ENCODE measurements at regions not wholly inside any gene's neighbourhood (a gene's known extent, or its start where the extent isn't known, plus 50 kb on each side); places are given as distances from the start of the nearest gene placed in this dataset.

DNA sequence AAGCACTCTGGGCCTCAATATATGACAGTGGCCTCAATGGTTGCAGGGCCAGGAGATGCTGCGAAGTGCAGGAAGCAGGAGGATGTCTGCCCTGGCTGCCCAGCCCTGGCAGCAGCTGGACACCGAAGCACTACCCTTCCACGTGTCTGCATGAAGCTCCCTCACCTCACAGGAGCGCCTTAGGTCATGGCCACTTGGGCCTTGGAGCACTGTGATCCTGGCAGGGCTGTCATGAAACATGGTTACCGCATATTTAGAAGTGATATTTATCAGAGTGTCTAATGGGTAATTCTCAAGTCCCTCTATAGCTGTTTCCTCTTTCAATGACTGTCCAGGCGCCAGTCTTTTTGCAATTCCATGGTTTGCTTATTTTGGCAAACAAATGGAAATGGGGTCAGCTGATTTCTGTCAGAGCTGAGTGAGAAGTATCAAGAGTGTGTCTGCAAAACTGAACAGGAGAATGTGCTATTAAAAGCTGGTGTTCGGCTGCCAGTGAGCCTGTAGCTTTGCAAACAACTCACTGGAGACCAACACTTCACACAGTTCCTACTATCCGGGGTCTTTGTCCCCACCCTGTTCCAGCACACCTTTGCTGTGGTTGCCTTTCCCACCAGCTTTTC, 285.9 kb downstream of the KIF4B start:
- no peak for DNase-seq

DNA sequence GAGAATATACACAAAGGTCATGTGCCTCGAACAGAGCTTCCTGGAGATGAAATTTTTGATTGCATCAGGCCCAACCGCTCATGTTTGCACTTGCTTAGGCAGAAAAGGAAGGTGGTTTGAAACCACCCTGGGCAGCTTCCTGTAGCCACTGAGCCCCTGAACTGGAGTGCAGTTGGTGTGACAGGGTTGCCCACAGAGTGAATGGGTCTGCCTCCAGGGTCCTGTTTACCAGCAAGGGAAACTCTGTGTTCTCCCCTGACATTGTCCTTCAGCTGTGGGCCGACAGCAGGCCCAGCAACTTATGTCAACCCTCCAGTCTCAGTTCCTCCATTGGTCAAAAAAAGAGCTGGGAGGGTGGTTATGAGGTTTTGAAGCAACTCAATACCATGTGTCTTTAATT, 289.6 kb downstream of the KIF4B start:
- no peak for DNase-seq

- no peak for DNase-seq
Measured at GRCh38 chr5:155307229-155307628, 293.7 kb downstream of the KIF4B start.

DNA sequence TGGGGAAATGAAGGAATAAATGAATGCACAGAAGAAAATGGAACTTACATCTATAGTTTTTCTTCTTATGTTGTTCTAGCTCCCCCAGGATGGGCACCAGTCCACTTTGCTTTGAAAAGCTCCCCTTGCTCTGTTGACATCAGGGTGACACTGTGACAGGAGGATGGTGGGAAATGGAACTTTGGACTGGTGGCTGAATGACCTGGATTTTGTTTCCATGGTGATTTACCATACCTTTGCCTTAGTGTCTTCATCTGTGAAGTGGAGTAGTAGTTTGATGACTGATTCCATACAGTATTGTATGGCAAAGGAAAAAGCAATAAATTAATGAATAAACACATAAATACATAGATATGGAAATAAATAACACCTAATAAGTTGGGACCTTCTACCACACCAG, 294.7 kb downstream of the KIF4B start:
- DNase-seq, result no peak

GRCh38 chr5:155309021-155309746, 295.6 kb downstream of the KIF4B start:
- DNase-seq, result no peak

DNA sequence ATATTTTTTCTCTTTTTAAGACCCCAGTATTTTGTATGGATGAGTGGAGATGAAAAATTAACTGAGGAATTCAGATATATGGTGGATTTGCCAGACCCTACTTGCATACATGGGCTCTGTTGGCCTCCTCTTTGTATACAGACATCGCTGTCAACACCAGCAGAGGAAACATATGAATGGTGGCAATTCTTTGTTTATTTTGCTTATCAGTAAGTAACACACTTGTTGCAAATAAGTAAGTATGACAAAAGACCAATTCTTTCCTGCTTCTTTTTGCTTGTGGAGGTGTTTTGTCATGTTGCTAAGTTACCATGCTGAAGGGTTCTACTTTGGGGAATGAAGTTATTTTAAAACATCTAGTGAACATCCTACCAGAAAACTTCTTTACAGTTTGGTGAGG, 298.2 kb downstream of the KIF4B start:
- DNase-seq, result no peak

- no peak for DNase-seq
Measured at GRCh38 chr5:155313518-155313917, 300.0 kb downstream of the KIF4B start.

- DNase-seq, result no peak
Measured at GRCh38 chr5:155316070-155316714, 302.6 kb downstream of the KIF4B start.

DNA sequence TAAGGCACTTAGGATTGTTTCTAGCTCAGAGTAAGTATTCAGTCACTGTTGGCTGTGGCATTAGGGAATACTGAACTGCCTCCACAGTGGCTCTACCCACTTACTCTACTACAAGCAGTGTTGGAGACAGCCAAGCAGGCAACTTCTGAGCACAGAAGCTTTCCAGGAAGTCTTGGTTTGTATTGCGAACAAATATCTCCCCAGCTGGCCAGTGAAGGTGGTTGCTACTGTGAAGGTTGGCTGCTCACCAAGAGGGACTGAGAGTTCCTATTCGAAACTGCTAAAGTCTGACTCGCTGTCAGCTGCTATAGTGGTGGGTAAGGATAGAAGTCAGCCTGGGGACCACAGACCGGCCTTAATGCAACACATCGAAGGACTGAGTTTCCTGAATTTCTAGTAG, 319.1 kb downstream of the KIF4B start:
- DNase-seq, result peak in 1 of 2 experiments; percentile 4

DNA sequence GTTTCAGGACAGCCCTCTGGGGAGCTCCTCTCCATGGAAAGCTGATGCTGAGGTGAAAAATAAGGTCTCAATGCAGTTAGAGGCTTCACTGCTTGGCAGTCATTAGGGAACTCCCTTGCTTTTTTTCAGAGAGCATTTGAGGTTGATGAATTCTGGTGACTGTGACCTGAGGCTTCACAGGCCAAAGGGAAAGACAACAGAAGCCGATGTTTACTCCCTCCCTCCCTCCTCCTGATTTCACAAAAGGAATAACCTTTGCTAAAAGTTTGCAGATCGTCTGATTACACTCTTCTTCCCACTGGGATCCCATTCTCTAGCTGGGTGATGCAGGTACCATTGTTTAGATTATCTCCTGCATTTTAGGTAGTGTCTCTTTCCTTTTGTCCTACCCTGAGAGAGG, 329.4 kb downstream of the KIF4B start:
- no peak for DNase-seq

DNA sequence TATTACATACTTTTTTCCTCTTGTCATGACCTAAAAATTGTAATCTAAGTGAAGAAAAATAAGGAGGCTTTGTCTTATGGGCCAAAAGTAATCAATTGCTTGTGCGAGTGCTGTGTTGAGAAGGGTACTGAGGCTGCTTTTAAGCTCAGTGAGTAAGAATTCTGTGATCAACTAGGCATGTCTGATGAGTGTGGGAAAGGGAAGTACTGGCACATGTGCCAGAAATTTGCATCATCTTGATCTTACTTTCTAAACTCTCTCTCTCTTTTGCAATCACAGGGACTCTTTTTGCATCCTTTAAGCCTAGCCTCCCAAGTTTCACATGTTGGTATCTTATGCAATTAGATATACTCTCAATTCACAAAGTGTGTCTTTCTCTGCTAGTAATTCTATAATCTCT, 329.9 kb downstream of the KIF4B start:
- DNase-seq, result no peak

GRCh38 chr5:155353231-155353630, 339.7 kb downstream of the KIF4B start:
- DNase-seq, result no peak

DNA sequence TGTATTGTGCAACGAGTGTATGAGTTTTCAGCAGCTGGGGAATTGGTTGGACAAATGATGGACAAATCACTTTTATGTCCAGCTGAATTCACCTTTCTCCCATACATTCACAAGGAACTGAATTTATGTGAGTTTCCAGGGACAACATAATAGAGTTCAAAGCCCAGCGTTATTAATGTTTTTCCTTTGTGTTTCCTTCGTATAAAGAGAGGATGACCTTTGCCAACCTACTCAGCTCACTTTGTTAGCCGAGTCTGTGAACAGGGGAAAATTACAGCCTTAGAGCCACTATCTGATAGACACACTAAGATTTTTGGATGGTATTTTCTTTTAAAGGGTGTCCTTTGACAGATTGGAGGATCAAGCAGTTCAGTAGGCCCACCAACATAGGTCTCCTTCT, 352.5 kb downstream of the KIF4B start:
- no peak for DNase-seq

- no peak for DNase-seq
Measured at GRCh38 chr5:155367841-155368240, 354.3 kb downstream of the KIF4B start.

- DNase-seq, result no peak
Measured at GRCh38 chr5:155368490-155368889, 354.9 kb downstream of the KIF4B start.

DNA sequence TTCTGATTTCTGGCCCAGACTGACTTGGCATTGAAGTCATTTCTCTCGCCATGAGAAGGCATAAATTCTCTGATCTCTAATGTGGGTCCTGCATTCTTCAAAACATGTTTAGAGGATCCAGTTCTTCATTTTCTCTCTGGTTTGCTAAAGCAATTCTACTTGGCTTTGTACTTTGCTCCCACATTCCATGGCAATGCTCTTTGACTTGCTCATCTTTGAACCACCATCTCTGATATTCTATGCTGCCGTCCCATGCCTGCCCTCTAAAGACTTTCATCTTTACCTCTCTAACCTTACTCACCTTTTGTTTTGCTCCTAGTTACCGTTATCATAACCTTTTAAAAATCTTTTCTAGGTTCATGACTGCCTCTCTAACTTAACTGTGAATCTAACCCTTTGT, 366.9 kb downstream of the KIF4B start:
- DNase-seq, result no peak

DNA sequence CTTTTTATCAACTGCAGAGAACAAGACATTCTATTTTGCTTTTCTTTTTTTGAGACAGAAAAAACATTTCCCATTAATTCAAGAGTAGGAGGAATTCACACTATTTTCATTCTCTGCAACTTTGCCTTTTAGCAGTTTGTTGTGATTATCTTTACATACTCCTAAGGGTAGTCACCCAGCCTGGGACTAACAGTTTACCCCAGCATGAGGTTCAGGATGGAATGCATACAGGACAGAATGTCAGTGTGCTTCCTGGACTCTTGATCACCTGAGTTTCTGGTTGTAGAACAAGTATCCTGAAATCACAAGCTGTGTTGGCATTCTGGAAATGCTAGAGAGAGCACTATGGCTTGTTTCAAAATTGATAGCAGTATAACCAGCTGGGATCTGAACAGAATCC, 368.1 kb downstream of the KIF4B start:
- no peak for DNase-seq

- no peak for DNase-seq
Measured at GRCh38 chr5:155389498-155389897, 375.9 kb downstream of the KIF4B start.

- DNase-seq, result no peak
Measured at GRCh38 chr5:155394727-155395126, 381.2 kb downstream of the KIF4B start.

DNA sequence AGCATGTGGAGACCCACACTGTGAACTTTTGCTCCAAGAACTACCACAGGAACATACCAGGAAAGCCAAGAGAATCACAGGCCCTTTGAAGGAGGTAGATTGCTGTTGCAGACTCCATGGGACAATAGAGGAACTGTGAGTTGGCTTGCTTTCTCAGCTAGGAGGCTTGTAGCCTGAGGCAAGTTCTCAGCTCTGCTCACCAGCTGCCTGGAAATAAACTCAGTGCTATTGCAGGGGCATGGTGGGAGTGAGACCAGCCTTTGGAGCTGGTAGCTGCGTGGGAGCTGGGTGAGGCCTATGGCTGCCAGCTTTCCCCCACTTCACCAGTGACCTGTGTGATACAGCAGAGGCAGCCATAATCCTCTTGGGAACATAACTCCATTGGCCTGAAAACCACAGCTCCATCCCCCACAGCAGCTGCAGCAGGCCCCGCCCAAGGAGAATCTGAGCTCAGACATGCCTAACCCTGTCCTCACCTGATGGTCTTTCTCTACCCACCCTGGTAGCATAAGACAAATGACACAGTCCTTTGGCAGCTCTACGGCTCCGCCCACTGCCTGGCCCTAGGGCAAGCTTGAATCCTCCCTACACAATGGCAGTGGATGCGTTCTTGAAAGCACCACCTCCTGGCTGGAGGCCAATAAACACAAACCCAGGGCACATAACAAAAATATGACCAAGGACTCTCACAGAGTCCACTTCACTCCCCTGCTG, 389.5 kb downstream of the KIF4B start:
- no peak for DNase-seq

- DNase-seq, result no peak
Measured at GRCh38 chr5:155406815-155407214, 393.3 kb downstream of the KIF4B start.

DNA sequence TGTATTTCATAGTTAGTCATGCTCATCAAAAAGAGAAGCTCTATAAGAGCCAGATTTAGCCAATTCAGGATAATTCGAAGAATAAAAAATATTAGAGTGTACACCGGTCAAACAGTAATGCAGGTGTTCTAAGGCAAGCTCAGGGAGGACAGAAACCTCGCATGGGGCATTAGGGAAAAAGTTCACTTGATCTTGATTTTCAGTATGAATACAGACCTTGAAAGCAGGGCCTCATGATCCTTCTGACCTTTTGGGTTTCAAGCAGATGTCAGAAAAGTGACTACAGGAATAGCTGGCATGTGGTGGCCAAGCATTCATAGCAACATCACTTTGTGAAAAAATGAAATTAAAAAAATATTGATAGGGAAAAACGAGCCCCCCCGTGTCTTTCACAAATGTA, 394.9 kb downstream of the KIF4B start:
- DNase-seq, result no peak

DNA sequence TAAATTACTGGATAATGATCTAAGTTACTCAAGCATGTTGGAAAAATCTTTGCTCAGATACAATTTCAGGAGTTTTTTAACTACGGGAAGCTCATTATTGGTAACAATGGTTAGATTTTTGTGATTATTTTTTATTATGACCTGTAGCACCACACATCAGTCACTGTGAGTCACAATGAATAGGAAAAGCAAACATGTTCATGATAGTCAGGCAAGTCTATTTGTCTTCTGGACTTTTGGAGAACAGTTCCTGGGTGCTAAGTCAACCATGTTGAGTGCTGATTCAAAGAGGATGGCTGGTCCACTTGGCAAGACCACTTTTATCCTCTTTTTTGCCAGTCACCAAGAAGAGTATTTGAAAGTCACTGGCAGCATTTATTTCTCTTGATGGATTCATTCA, 403.2 kb downstream of the KIF4B start:
- DNase-seq, result peak in 1 of 2 experiments; percentile 16
